Lung (tissue), 11 donors: ENCODE measurements at regions not wholly inside any gene's neighbourhood (a gene's known extent, or its start where the extent isn't known, plus 50 kb on each side); places are given as distances from the start of the nearest gene placed in this dataset.
A peak's percentile ranks its signal among the peaks of the same experiment; 100 is the strongest.

Experiments
- ATAC-seq: fragments of 200-7000 bp; cut with Tn5 transposase; one replicate; pipeline ENCODE4 v1.9.1; 2020; ENCODE audit warnings: moderate number of reproducible peaks; ENCODE audit not compliant: insufficient read depth, low FRiP score
- DNase-seq, 3 donors: peaks; one replicate each; pipeline ENCODE4 v3.0.0-alpha.2; 2013 to 2017
- H3K27ac ChIP-seq, 2 donors: one replicate each; pipeline ENCODE4 v1.5.1; 2013; ENCODE audit warnings: mild to moderate bottlenecking in 2 of 2, moderate library complexity in 2 of 2, control low read depth in 1 of 2, inconsistent platforms in 1 of 2, low read depth in 1 of 2, low read length in 1 of 2
- H3K27me3 ChIP-seq, 3 donors: one replicate each; pipeline ENCODE4 v1.5.1; 2013; ENCODE audit warnings: low read length in 2 of 3; ENCODE audit not compliant: control insufficient read depth in 3 of 3, insufficient read depth in 3 of 3
- H3K36me3 ChIP-seq, 4 donors: one replicate each; pipeline ENCODE4 v1.5.1; 2013; ENCODE audit warnings: low read length in 4 of 4, mild to moderate bottlenecking in 1 of 4, moderate library complexity in 1 of 4; ENCODE audit not compliant: control insufficient read depth in 4 of 4, insufficient read depth in 4 of 4
- H3K4me1 ChIP-seq, 5 donors: one replicate each; pipeline ENCODE4 v1.5.1; 2013; ENCODE audit warnings: low read length in 5 of 5, mild to moderate bottlenecking in 2 of 5, moderate library complexity in 1 of 5; ENCODE audit not compliant: control insufficient read depth in 5 of 5, insufficient read depth in 5 of 5
- H3K4me3 ChIP-seq: one replicate; pipeline ENCODE4 v1.5.1; 2013; ENCODE audit warnings: mild to moderate bottlenecking, control low read depth, moderate library complexity
- H3K9ac ChIP-seq, 2 donors: one replicate each; pipeline ENCODE4 v1.5.1; 2013; ENCODE audit warnings: low read length in 2 of 2, control low read depth in 1 of 2; ENCODE audit not compliant: insufficient read depth in 1 of 2
- H3K9me3 ChIP-seq, 4 donors: one replicate each; pipeline ENCODE4 v1.5.1; 2013; ENCODE audit warnings: low read length in 3 of 4, mild to moderate bottlenecking in 1 of 4, moderate library complexity in 1 of 4; ENCODE audit not compliant: control insufficient read depth in 4 of 4, insufficient read depth in 3 of 4
- WGBS, 2 donors: extraction: QIAGEN DNeasy Blood & Tissue Kit; methylation state at CpG; one replicate each; pipeline ENCODE4 v1.1.7; 2013; 5-methylcytosine and 5-hydroxymethylcytosine counted together
- TF ChIP-seq, protein P1 (sequence below): IDR thresholded peaks from 2 replicates; pipeline ENCODE4 v1.5.1; 2012; ENCODE audit warnings: mild to moderate bottlenecking; ENCODE audit errors: control extremely low read depth, extremely low read depth
- donor health status: control.
- donor health status: control.
- donor health status: Bipolar disorder and iron deficiency.
- donor health status: healthy.
- donor health status: DM: yes; HTN: yes; CAD: no.

DNA sequence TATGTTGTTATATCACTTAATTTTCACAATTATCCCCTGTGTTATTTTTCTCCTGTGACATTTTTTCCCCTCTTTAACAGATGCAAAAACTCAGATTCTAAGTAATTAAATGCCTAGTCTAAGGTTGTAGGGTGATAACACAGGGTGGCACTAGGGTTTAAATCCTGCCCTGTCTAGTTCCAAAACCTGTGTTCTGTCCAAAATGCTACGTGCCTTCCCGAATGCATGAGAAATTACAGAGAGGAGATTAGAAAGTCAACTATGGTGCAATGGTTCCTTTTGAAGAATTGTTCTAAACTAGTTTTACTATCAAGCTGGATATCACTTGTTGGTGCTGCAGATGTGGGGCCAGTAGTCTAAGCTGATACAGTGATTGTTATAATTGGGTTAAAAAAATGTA lies 108.0 kb downstream of the DIPK2A start:
- Histone ChIP-seq H3K27me3 (no peaks in the 10 kb centered on the region), H3K4me3 (no peak overlapping the region), H3K27ac (no peak overlapping the region), H3K4me1 (peaks cover 0 to 1% (median 0%) of the 10 kb centered on the region in 5 donors), H3K9ac (no peak overlapping the region), H3K9me3 (no peaks in the 10 kb centered on the region), H3K36me3 (no peaks in the 10 kb centered on the region)
- TF ChIP-seq, protein P1, sequence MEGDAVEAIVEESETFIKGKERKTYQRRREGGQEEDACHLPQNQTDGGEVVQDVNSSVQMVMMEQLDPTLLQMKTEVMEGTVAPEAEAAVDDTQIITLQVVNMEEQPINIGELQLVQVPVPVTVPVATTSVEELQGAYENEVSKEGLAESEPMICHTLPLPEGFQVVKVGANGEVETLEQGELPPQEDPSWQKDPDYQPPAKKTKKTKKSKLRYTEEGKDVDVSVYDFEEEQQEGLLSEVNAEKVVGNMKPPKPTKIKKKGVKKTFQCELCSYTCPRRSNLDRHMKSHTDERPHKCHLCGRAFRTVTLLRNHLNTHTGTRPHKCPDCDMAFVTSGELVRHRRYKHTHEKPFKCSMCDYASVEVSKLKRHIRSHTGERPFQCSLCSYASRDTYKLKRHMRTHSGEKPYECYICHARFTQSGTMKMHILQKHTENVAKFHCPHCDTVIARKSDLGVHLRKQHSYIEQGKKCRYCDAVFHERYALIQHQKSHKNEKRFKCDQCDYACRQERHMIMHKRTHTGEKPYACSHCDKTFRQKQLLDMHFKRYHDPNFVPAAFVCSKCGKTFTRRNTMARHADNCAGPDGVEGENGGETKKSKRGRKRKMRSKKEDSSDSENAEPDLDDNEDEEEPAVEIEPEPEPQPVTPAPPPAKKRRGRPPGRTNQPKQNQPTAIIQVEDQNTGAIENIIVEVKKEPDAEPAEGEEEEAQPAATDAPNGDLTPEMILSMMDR = no peak
- WGBS, 2 donors = 92 to 98% methylated on average over 2 of the region's 2 CpGs
- ATAC-seq (no peak), DNase-seq (no peak)

DNA sequence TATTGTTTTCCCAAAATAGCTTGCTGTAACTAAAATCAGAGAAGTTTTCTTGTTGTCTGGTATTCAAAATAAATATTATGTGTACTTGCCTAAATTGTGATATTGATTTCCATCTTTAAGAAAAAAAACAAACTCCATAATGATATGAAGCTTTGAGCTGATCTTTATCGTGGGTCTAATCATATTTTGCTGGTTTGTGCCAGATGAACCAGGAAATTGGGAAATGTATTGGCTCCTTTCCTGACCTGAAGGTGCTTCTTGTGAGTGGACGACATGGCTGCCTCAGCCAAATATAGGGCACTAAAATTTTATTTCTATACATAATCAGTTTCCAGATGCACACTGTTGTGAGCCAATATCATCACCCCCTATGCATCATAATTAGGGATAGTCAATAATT lies 113.3 kb downstream of the DIPK2A start:
- no peaks in the 10 kb centered on the region for H3K9me3 ChIP-seq
- H3K27ac ChIP-seq = no peak overlapping the region
- H3K4me3 ChIP-seq = no peak overlapping the region
- TF ChIP-seq, protein P1 = no peak
- H3K36me3 ChIP-seq = no peaks in the 10 kb centered on the region
- H3K4me1 ChIP-seq = peaks cover 0 to 3% (median 0%) of the 10 kb centered on the region in 5 donors
- no peak for ATAC-seq
- 7 to 18% methylated on average over 2 of the region's 2 CpGs for WGBS, 2 donors
- no peaks in the 10 kb centered on the region for H3K27me3 ChIP-seq
- DNase-seq = no peak
- no peak overlapping the region for H3K9ac ChIP-seq

GRCh38 chr3:144085964-144086363 lies 114.3 kb downstream of the DIPK2A start:
- no peak overlapping the region for H3K9ac ChIP-seq
- no peak for ATAC-seq
- H3K4me1 ChIP-seq = peaks cover 0 to 3% (median 0%) of the 10 kb centered on the region in 5 donors
- no peaks in the 10 kb centered on the region for H3K36me3 ChIP-seq
- no peak overlapping the region for H3K27ac ChIP-seq
- TF ChIP-seq, protein P1 = no peak
- peak in 2 of 3 donors; percentile 68 to 82 for DNase-seq
- H3K4me3 ChIP-seq = no peak overlapping the region
- H3K27me3 ChIP-seq = no peaks in the 10 kb centered on the region
- 29 to 39% methylated on average over 3 of the region's 3 CpGs for WGBS, 2 donors
- H3K9me3 ChIP-seq = no peaks in the 10 kb centered on the region

- Histone ChIP-seq H3K4me3 (no peak overlapping the region), H3K9ac (no peak overlapping the region), H3K27ac (no peak overlapping the region), H3K4me1 (peaks cover 0 to 1% (median 0%) of the 10 kb centered on the region in 5 donors), H3K9me3 (peaks cover 0 to 17% (median 2%) of the 10 kb centered on the region in 4 donors), H3K36me3 (no peaks in the 10 kb centered on the region), H3K27me3 (no peaks in the 10 kb centered on the region)
- 79 to 97% methylated on average over 3 of the region's 3 CpGs for WGBS, 2 donors
- no peak for ATAC-seq
- TF ChIP-seq, protein P1 = no peak
- DNase-seq = no peak
These were observed 124.4 kb downstream of the DIPK2A start for GRCh38 chr3:144096016-144096415.
